Activated T-cell treated with anti-CD3 and anti-CD28 coated beads for 1 hour (primary cell): ENCODE measurements at regions not wholly inside any gene's neighbourhood (a gene's known extent, or its start where the extent isn't known, plus 50 kb on each side); places are given as distances from the start of the nearest gene placed in this dataset.
"Not testable (repeated sequence)": the region's sequence is repeated elsewhere in the genome, so short reads cannot be mapped to it uniquely, and the experiment has no call there.

Experiments
- DNase-seq: peaks from one replicate; pipeline ENCODE4 v3.0.0-alpha.2; 2020; ENCODE audit warnings: low read depth

DNA sequence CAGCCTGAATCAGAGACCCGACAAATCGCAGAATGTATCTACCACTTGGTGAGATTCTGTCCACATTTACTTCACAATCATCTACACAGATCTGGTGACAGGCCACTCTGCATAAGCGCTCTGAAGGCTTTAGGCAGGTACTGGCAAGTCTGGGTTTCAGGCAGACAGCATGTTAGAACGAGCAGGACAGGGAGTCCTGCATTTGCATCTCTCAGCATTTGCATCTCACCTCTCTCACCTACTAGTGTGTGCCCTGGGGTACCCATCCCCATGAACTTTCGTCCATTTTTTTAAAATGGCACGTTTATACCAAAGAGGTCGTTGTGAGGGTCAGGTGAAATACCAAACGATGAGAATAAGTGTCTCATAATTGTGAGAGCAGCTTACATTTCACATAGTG, 108.2 kb downstream of the SPATA31A1 start:
- not testable (repeated sequence) for DNase-seq

- peak; percentile 55 for DNase-seq
Measured at GRCh38 chr9:39464122-39464777, 108.8 kb downstream of the SPATA31A1 start.

- DNase-seq = not testable (repeated sequence)
Measured at GRCh38 chr9:39474499-39474898, 119.0 kb downstream of the SPATA31A1 start.

- DNase-seq = not testable (repeated sequence)
Measured at GRCh38 chr9:39483073-39483472, 127.6 kb downstream of the SPATA31A1 start.

DNA sequence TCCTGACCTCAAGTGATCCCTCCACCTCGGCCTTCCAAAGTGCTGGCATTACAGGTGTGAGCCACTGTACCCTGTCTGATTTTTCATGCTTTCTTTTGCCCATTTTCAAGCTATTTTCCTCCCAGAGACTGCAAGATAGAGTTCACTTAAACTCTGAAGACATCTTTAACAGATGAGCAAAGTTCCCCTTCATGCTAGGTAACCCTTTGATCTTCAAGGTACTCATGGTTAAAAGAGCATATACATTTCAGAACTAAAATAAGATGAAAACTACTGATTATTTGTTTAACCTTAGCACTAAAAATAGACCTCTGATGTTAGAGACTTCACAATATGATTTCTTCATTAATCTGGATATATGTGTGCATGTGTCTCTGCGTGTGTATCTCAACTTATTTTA, 128.4 kb downstream of the SPATA31A1 start:
- DNase-seq = not testable (repeated sequence)

DNA sequence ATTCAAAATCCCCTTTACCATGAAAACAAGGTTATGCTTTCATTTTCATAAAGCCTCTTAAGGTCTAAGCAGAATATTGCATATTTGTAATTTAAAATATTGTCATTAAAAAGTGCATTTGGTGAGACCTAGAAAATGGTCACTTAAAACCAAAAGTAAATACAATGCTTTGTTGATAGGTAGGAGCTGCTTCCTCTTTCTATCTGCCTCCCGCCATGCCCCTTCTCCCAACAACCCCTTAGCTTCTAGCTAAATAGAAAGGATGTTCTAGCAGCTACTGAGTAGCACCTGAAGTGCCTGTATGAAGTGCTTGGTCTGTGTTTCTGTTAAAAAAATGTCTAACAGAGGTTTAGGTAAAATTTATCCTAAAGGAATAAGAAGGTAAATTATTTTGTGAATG, 128.8 kb downstream of the SPATA31A1 start:
- DNase-seq = not testable (repeated sequence)

DNA sequence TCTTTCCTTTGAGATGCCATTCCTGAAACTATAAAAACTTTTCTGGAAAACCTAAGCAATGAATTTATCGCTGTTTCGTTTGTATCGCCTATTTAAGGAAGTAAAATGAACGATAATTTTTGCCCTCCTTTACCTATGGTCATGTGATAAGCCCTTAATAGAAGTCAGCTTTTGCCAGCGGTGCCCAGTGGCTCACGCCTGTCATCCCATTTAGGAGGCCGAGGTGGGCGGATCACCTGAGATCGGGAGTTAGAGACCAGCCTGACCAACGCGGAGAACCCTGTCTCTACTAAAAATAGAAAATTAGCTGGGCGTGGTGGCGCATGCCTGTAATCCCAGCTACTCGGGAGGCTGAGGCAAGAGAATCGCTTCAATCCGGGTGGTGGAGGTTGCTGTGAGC, 132.0 kb downstream of the SPATA31A1 start:
- not testable (repeated sequence) for DNase-seq

DNA sequence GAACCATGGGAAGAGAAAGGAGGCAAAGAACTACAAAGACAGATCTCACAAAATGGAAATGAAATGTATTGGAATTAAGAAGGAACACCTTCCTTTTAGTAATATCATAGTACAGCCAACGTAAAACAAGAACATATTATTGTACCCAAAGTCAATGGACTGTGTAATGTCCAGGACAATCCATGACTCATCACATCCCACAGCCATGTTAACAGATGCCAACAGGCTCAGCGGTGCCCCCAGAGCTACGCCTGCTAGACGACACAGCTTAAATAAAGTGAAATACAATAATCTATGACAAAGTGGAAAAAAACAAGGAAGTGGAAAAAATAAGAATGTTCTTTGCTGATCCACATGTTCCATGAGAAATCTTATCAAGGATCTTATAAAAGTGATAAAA, 140.8 kb downstream of the SPATA31A1 start:
- not testable (repeated sequence) for DNase-seq

DNA sequence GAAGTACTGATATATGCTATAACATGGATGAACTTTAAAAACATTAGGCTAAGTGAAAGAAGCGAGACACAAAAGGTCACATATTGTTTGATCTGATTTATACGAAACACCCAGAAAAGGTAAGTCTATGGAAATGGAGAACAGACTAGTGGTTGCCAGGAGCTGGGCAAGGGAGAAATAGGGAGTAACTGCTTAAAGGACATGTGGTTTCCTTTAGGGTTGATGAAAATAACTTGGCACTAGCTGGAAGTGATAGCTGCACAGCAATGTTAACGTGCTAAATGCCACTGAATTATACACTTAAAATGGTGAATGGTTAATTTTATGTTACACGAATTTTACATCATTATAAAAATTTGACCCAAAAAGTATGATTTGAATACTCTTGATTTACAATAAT, 147.7 kb downstream of the SPATA31A1 start:
- DNase-seq = not testable (repeated sequence)

DNA sequence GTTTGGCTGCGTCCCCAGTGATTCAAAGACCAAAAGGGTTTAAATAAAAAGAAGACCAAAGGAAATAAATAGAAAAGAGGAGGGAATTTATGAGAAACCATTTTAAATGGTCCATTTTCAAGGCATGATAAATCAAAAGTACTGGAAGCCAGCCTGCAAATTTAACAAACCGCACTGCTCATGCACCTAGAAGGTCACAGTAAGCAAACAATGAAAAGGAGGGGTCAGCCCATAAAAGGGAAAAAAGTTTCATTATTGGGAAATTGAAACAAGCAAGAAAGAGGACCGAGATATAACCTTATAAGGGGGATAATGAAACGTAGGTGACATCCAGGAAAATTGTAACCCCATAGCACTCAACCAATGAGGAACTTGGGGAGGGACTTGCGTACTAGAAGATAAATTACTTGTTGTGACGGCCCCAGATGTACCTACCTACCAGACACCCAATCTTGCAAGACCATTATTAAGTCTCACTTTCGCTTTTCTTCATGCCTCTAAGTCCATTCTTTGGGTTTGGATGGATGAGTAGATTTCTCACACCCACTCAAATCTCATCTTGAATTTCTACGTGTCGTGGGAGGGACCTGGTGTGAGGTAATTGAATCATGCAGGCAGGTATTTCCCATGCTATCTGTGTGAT, 172.0 kb downstream of the SPATA31A1 start:
- not testable (repeated sequence) for DNase-seq

DNA sequence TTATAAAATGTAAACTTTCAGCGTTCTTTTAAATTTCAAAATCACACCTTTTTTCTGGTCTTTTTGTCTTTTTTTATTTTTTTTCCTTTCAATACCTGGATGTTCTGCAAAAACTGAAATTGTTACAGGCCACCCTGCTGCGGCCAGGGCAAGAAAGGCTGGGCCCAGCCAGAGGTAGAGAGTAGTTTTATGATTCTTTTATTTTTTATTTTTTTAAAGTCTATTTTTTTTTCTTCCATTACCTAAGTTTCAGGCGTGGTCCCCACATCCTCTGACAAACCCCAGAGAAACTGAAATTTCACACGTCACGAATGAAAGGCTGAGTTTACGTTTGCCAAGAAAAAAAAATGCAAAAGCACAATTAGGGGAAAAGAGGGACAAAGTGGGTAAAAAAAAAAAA, 177.1 kb downstream of the SPATA31A1 start:
- not testable (repeated sequence) for DNase-seq

GRCh38 chr9:39533001-39533762, 177.7 kb downstream of the SPATA31A1 start:
- DNase-seq = not testable (repeated sequence)

DNA sequence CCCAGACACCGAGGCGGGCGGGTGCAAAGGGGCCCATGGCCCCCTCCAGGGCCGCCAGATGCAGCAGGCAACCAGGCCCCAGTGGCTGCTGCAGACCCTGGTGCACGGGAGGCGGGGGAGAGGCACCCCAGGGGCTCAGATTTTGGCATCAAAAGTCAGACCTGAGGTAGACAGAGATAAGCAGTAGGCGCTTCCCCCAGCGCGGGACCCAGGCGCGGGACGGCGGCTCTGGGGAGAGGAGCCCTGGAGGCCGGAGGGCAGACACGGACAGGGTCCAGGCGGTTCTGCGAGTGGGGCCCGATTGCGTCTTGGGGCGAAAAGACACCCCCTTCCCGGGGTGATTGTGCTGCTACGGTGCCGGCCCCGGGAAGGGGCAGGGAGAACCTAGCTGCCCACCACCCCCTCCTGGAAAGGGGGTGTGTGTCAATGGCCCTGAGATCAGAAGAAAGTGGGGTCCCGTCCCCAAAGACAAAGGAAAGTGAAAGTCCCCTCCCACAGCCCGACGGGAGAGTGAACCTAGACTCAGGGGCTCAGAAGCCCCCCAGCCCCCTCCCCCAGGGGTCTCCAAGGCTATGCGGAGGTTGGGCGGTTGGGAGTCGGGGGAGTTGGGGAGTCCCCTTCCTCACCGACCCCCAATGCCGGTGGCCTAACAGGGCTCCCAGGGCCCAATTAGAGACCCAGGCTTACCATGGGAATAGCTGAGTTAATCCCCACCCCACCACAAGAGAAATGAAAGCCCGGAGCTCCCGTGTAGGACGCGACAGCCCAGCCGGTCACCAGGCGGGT, 178.5 kb downstream of the SPATA31A1 start:
- not testable (repeated sequence) for DNase-seq

DNA sequence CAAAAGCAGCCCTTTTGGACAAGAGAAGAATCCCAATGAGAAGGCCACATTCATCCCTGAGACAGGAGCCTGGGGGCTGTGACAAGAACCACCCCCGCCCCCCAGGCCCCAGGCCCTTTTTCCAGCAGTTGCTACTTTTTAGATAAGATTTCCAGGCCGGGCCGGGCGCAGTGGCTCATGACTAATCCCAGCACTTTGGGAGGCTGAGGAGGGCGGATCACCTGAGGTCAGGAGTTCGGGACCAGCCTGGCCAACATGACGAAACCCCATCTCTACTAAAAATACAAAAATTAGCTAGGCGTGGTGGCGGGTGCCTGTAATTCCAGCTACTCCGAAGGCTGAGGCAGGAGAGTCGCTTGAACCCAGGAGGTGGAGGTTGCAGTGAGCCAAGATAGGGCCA, 179.4 kb downstream of the SPATA31A1 start:
- DNase-seq = not testable (repeated sequence)

DNA sequence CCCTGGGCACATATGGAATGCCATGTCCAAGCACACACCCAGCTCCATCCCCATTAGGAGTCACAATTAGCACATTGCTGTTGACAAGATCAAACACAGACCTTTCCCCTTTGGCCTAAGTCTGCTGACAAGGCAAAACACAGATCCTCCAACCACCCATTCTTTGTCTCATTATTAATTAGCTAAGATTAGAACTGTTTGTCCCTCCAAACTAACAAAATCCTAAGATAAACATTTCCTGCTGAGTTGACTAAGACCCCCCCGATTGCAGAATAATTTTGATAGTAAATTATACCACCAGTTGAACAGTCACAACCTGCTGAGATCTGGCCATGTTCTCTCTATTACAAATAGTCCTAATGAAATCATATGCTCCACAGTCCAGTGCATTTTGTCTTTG, 186.7 kb downstream of the SPATA31A1 start:
- not testable (repeated sequence) for DNase-seq

DNA sequence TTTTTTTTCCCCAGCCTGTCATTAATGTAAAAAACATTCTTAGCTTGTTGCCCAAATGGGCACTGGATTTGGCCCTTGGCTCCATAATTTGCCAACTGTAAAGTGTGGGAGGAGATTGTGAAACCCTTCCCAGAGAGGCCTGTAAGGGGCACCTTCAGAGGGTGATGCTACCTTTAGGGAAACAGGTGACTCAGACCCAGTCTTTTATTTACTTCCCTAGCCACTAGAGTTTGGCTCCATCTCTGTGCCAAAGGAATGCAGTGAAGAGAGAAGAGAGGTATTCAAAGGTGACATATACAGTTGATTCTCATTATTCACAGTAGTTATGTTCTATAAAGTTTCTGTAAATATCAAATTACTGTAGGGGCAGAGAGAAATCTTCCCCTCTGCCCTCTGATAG, 189.6 kb downstream of the SPATA31A1 start:
- DNase-seq = not testable (repeated sequence)

- not testable (repeated sequence) for DNase-seq
Measured at GRCh38 chr9:39550573-39550972, 195.1 kb downstream of the SPATA31A1 start.

- not testable (repeated sequence) for DNase-seq
Measured at GRCh38 chr9:39551544-39551943, 196.1 kb downstream of the SPATA31A1 start.

GRCh38 chr9:39552242-39552881, 196.9 kb downstream of the SPATA31A1 start:
- not testable (repeated sequence) for DNase-seq

DNA sequence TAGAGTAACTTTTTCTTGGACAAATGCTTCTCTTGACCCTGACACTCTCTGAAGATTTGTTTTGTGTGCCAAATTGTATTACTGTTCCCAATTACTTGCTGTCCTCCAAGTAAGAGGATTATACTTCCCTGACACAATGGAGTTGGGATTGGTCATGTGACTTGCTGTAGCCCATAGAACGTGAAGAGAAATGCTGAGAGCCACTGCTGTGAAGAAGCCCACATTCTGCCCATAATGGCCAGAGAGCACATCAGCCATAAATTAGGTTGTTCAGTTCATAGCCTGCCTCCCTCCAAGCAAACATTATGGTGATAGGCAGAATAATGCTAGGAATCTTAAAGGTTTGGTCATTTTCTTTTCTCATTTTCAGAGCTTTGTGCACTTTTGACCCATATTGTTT, 198.9 kb downstream of the SPATA31A1 start:
- not testable (repeated sequence) for DNase-seq

GRCh38 chr9:39559384-39559783, 203.9 kb downstream of the SPATA31A1 start:
- DNase-seq = peak; percentile 15
